KG1 (cell line): ENCODE measurements at regions not wholly inside any gene's neighbourhood (a gene's known extent, or its start where the extent isn't known, plus 50 kb on each side); places are given as distances from the start of the nearest gene placed in this dataset.
"Not testable (repeated sequence)": the region's sequence is repeated elsewhere in the genome, so short reads cannot be mapped to it uniquely, and the experiment has no call there.

Experiments
- DNase-seq: peaks from one replicate; lab custom pipeline; 2025; lab: John Stamatoyannopoulos, UW

GRCh38 chr3:132084982-132085381 lies 50.2 kb upstream of the CPNE4 start:
- no peak for DNase-seq

GRCh38 chr3:132087356-132087755 lies 52.5 kb upstream of the CPNE4 start:
- no peak for DNase-seq

- no peak for DNase-seq
Observed at GRCh38 chr3:132088291-132088690, 53.5 kb upstream of the CPNE4 start.

GRCh38 chr3:132090921-132091320 lies 56.1 kb upstream of the CPNE4 start:
- DNase-seq = no peak

GRCh38 chr3:132116601-132117000 lies 81.8 kb upstream of the CPNE4 start:
- no peak for DNase-seq

GRCh38 chr3:132117642-132118041 lies 82.8 kb upstream of the CPNE4 start:
- no peak for DNase-seq

- DNase-seq = no peak
Observed at GRCh38 chr3:132119531-132119930, 84.7 kb upstream of the CPNE4 start.

- DNase-seq = no peak
Observed at GRCh38 chr3:132124096-132124495, 89.3 kb upstream of the CPNE4 start.

GRCh38 chr3:132124651-132125284 lies 90.0 kb upstream of the CPNE4 start:
- DNase-seq = no peak

- DNase-seq = no peak
Observed at GRCh38 chr3:132134611-132135010, 99.8 kb upstream of the CPNE4 start.

- no peak for DNase-seq
Observed at GRCh38 chr3:132135628-132136333, 101.0 kb upstream of the CPNE4 start.

- no peak for DNase-seq
Observed at GRCh38 chr3:132136334-132136716, 101.5 kb upstream of the CPNE4 start.

GRCh38 chr3:132136902-132137301 lies 102.1 kb upstream of the CPNE4 start:
- not testable (repeated sequence) for DNase-seq

GRCh38 chr3:132145833-132146232 lies 111.0 kb upstream of the CPNE4 start:
- no peak for DNase-seq

GRCh38 chr3:132154619-132155018 lies 119.8 kb upstream of the CPNE4 start:
- DNase-seq = no peak

GRCh38 chr3:132159145-132159544 lies 124.3 kb upstream of the CPNE4 start:
- DNase-seq = no peak

GRCh38 chr3:132160198-132160597 lies 125.4 kb upstream of the CPNE4 start:
- DNase-seq = no peak

- no peak for DNase-seq
Observed at GRCh38 chr3:132161608-132162007, 126.8 kb upstream of the CPNE4 start.

GRCh38 chr3:132164469-132165092 lies 129.8 kb upstream of the CPNE4 start:
- no peak for DNase-seq

GRCh38 chr3:132167870-132168269 lies 133.1 kb upstream of the CPNE4 start:
- DNase-seq = no peak

GRCh38 chr3:132174500-132174899 lies 139.7 kb upstream of the CPNE4 start:
- DNase-seq = no peak

- DNase-seq = peak; percentile 40
Observed at GRCh38 chr3:132180337-132180791, 136.8 kb upstream of the ACP3 start.

GRCh38 chr3:132183811-132184210 lies 133.4 kb upstream of the ACP3 start:
- no peak for DNase-seq
